ENCODE measurements at regions not wholly inside any gene's neighbourhood (a gene's known extent, or its start where the extent isn't known, plus 50 kb on each side); places are given as distances from the start of the nearest gene placed in this dataset.

DNA sequence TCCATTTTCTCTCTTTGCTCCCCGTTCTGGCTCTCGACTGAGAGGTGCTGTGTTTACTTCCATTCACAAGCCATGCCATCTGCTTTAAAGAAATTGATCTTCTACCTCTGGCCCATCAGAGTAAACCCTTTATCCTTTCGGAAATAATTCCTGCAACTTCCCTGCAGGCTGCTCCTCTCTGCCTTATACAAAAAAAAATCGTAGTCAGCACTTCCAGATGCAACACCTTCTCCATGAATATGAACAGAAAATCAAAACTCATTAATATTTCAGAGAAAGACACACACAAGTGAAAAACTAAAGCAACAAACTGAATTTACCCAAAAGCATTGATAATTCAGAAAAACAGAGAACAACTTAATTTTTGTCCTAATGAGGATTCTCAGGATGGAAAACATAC, 127.6 kb upstream of the FSCB start:
- Histone ChIP-seq H2AFZ (no peak overlapping the region), H3K9me3 (ENCODE audit: control insufficient read depth, low read length) (no peaks in the 10 kb centered on the region)

DNA sequence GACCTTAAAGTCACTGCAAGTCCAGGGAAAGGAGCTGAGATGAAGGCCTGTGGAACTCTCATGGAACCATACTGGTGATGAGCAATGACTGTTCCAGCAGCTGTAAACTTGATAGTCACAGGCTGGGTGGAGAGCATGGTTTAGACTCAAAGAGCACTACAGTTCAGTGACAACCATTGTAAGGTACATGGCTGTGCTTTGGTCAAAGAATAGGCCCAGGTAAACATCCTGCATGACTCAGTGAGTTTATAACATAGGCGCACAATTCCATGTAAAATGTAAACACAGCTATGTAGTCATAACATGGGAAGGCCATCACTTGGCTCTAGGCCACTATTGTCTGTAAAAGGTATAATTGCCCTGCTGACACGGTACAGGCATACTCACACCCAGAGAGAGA, 119.3 kb upstream of the FSCB start:
- Histone ChIP-seq H3K4me2 (ENCODE audit: low read length) (no peak overlapping the region), H3K27me3 (ENCODE audit: control insufficient read depth, insufficient read depth, low read length) (no peaks in the 10 kb centered on the region), H3K4me3 (ENCODE audit: low read depth, low read length) (no peak overlapping the region), H3K9me3 (ENCODE audit: control insufficient read depth, low read length) (no peaks in the 10 kb centered on the region), H3K79me2 (no peaks in the 10 kb centered on the region), H3K9ac (no peak overlapping the region), H3K36me3 (ENCODE audit: control insufficient read depth, insufficient read depth, low read length) (no peaks in the 10 kb centered on the region), H2AFZ (no peak overlapping the region), H3K4me1 (no peaks in the 10 kb centered on the region), H3K27ac (no peak overlapping the region)
- TF ChIP-seq, protein P1, sequence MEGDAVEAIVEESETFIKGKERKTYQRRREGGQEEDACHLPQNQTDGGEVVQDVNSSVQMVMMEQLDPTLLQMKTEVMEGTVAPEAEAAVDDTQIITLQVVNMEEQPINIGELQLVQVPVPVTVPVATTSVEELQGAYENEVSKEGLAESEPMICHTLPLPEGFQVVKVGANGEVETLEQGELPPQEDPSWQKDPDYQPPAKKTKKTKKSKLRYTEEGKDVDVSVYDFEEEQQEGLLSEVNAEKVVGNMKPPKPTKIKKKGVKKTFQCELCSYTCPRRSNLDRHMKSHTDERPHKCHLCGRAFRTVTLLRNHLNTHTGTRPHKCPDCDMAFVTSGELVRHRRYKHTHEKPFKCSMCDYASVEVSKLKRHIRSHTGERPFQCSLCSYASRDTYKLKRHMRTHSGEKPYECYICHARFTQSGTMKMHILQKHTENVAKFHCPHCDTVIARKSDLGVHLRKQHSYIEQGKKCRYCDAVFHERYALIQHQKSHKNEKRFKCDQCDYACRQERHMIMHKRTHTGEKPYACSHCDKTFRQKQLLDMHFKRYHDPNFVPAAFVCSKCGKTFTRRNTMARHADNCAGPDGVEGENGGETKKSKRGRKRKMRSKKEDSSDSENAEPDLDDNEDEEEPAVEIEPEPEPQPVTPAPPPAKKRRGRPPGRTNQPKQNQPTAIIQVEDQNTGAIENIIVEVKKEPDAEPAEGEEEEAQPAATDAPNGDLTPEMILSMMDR (IDR thresholded peaks at IDR 0.05): no peak

More for the DNA sequence above, 127.6 kb upstream of the FSCB start:
- Histone ChIP-seq H3K4me3 (ENCODE audit: low read depth, low read length) (no peak overlapping the region), H3K36me3 (ENCODE audit: control insufficient read depth, insufficient read depth, low read length) (no peaks in the 10 kb centered on the region), H3K9ac (no peak overlapping the region), H3K27me3 (ENCODE audit: control insufficient read depth, insufficient read depth, low read length) (no peaks in the 10 kb centered on the region), H3K4me1 (no peaks in the 10 kb centered on the region), H3K4me2 (ENCODE audit: low read length) (no peak overlapping the region), H3K27ac (no peak overlapping the region), H3K79me2 (no peaks in the 10 kb centered on the region)
- TF ChIP-seq, protein P1 (IDR thresholded peaks at IDR 0.05): no peak

DNA sequence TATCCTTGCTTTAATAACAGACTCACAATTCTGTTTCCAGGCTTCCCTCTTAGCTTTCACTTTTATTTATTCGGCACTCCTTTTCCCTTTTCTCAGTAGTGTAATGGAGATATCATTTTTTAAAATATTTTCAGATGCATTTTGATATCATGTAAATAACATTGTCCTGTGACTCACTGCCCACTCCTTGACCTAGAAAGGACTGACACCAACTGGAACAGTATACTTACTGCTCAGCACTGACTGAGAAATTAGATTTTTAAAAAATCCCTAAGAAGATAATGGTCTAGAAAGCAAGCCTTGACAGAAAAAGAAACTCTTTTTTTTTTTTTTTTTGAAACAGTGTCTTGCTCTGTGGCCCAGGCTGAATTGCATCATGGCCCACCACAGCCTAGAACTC, 118.0 kb upstream of the FSCB start:
- Histone ChIP-seq H3K4me1 (no peaks in the 10 kb centered on the region), H3K4me3 (ENCODE audit: low read depth, low read length) (no peak overlapping the region), H3K9ac (no peak overlapping the region), H3K9me3 (ENCODE audit: control insufficient read depth, low read length) (no peaks in the 10 kb centered on the region), H3K4me2 (ENCODE audit: low read length) (no peak overlapping the region), H3K79me2 (no peaks in the 10 kb centered on the region), H3K27me3 (ENCODE audit: control insufficient read depth, insufficient read depth, low read length) (no peaks in the 10 kb centered on the region), H3K27ac (no peak overlapping the region), H3K36me3 (ENCODE audit: control insufficient read depth, insufficient read depth, low read length) (no peaks in the 10 kb centered on the region), H2AFZ (no peak overlapping the region)
- TF ChIP-seq, protein P1 (IDR thresholded peaks at IDR 0.05): no peak

DNA sequence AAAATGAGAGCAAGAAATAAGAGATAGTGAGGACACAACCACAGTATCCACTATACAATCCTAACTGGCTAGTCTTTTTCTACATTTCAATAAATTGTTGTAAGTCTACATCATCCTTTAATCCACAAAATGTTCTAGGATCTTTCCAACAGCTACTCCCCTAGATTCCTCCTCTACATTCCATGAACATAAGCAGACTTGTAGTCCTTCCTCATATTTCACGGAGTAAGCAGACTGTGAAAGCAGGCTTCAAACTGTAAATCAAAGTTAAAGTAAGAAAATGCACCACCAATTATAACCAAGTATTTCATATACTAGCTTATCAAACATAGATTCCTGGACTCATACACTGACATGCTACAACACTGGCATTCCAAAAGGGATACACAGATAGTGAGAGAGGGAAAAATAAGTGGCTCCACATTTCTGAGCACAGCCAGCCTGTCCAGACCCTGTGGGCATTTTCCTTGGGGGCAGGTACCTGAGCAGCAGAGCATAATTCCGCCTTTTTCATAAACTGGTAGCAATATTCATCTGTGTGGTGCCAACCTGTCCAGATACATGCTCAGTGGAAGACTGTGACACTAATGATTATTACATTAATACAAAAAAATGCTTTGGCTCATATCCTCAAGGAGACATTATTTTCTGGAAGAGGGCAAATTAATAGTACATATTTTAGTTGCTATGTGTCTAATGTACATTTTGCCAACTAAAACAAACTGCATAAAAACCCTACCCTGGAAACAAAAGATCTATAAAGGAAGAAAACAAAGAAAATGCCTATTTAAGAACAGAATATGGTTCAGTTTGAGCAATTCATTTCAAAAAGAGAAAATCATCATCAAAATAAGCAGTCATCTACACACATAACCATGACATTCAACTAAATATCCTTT, 113.3 kb upstream of the FSCB start:
- Histone ChIP-seq H3K36me3 (ENCODE audit: control insufficient read depth, insufficient read depth, low read length) (no peaks in the 10 kb centered on the region), H3K4me1 (no peaks in the 10 kb centered on the region), H3K9ac (no peak overlapping the region), H2AFZ (no peak overlapping the region), H3K4me3 (ENCODE audit: low read depth, low read length) (no peak overlapping the region), H3K4me2 (ENCODE audit: low read length) (no peak overlapping the region), H3K27me3 (ENCODE audit: control insufficient read depth, insufficient read depth, low read length) (no peaks in the 10 kb centered on the region), H3K27ac (no peak overlapping the region), H3K9me3 (ENCODE audit: control insufficient read depth, low read length) (no peaks in the 10 kb centered on the region), H3K79me2 (no peaks in the 10 kb centered on the region)
- TF ChIP-seq, protein P1 (IDR thresholded peaks at IDR 0.05): no peak

DNA sequence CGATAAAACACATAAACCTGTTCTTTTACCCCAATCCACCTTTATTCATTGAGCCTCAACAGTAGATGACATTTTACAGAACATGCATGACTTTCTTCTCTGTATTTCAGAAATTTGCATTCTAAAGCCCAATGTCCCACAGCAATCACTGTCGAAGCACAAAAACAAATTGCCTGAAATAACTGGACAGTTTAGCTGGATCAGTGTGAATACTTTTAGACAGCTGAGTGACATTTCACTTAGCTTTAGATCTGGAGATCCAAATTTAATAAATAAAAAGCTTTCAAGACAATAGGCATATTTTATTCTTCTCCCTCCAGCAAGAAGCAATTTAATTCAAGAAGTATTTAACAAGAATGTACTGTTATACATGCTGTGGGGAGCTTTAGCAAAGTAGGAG, 109.1 kb upstream of the FSCB start:
- TF ChIP-seq, protein P1 (IDR thresholded peaks at IDR 0.05): no peak
- no peak overlapping the region for H3K4me3 ChIP-seq (ENCODE audit: low read depth, low read length)

More for the DNA sequence above, 109.1 kb upstream of the FSCB start:
- no peak overlapping the region for H2AFZ ChIP-seq
- no peaks in the 10 kb centered on the region for H3K36me3 ChIP-seq (ENCODE audit: control insufficient read depth, insufficient read depth, low read length)
- H3K27me3 ChIP-seq (ENCODE audit: control insufficient read depth, insufficient read depth, low read length): no peaks in the 10 kb centered on the region
- H3K9ac ChIP-seq: no peak overlapping the region
- no peaks in the 10 kb centered on the region for H3K79me2 ChIP-seq
- H3K9me3 ChIP-seq (ENCODE audit: control insufficient read depth, low read length): no peaks in the 10 kb centered on the region
- no peaks in the 10 kb centered on the region for H3K4me1 ChIP-seq
- H3K27ac ChIP-seq: no peak overlapping the region
- H3K4me2 ChIP-seq (ENCODE audit: low read length): no peak overlapping the region
